ENCODE measurements at regions not wholly inside any gene's neighbourhood (a gene's known extent, or its start where the extent isn't known, plus 50 kb on each side); places are given as distances from the start of the nearest gene placed in this dataset.

DNA sequence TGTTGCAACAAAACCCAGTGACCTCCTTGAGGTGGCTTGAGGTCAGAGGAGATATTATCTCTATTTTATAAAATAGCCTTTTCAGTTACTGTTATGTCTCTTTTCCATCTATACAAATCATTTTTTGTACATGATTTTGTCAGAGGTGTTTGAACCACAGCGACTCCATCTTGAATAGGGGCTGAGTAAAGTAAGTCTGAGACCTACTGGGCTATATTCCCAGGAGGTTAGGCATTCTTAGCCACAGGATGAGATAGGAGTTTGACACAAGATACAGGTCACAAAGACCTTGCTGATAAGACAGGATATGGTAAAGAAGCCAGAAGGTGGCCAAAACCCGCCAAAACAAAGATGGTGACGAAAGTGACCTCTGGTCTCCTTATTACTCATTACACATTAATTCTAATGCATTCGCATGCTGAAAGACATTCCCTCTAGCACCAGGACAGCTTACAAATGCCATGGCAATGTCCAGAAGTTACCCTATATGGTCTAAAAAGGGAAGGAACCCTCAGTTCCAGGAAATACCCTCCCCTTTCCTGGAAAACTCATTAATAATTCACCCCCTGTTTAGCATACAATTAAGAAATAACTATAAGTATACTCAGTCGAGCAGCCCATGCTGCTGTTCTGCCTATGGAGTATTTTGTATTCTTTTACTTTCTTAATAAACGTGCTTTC, 283.9 kb upstream of the ISL1 start:
- TF ChIP-seq, protein P1, sequence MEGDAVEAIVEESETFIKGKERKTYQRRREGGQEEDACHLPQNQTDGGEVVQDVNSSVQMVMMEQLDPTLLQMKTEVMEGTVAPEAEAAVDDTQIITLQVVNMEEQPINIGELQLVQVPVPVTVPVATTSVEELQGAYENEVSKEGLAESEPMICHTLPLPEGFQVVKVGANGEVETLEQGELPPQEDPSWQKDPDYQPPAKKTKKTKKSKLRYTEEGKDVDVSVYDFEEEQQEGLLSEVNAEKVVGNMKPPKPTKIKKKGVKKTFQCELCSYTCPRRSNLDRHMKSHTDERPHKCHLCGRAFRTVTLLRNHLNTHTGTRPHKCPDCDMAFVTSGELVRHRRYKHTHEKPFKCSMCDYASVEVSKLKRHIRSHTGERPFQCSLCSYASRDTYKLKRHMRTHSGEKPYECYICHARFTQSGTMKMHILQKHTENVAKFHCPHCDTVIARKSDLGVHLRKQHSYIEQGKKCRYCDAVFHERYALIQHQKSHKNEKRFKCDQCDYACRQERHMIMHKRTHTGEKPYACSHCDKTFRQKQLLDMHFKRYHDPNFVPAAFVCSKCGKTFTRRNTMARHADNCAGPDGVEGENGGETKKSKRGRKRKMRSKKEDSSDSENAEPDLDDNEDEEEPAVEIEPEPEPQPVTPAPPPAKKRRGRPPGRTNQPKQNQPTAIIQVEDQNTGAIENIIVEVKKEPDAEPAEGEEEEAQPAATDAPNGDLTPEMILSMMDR (IDR thresholded peaks at IDR 0.05), result no peak
- Histone ChIP-seq H3K27ac (no peak overlapping the region), H3K4me3 (ENCODE audit: low read depth in 1 of 2, low read length in 1 of 2) (no peak overlapping the region), H3K27me3 (no peaks in the 10 kb centered on the region), H3K36me3 (no peaks in the 10 kb centered on the region), H3K9me3 (no peaks in the 10 kb centered on the region), H3K4me1 (ENCODE audit: control insufficient read depth in 1 of 2, insufficient read depth in 1 of 2, low read depth in 1 of 2, low read length in 1 of 2) (no peaks in the 10 kb centered on the region)

DNA sequence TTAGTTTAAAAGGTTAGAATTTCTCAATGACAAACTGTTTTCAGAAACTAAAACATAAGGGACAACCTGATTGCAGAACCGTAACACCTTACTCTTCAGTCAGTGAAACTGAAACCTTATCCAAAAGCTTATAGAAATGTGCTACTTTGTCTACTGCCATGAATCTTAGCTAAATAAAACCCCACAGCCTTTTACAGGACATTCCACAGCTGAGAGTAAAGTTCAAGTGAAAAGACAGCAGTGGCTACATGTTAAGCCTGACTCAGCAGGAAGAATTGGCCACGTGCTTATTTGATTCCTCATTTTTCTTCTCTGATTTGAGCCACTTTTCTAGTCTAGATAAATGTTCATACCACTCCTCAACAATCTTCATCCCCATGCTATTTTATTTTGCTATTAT, 278.7 kb upstream of the ISL1 start:
- TF ChIP-seq, protein P1 (IDR thresholded peaks at IDR 0.05), result no peak
- Histone ChIP-seq H3K9me3 (no peaks in the 10 kb centered on the region), H3K27ac (no peak overlapping the region), H3K4me3 (ENCODE audit: low read depth in 1 of 2, low read length in 1 of 2) (no peak overlapping the region), H3K36me3 (no peaks in the 10 kb centered on the region), H3K4me1 (ENCODE audit: control insufficient read depth in 1 of 2, insufficient read depth in 1 of 2, low read depth in 1 of 2, low read length in 1 of 2) (no peaks in the 10 kb centered on the region), H3K27me3 (no peaks in the 10 kb centered on the region)

DNA sequence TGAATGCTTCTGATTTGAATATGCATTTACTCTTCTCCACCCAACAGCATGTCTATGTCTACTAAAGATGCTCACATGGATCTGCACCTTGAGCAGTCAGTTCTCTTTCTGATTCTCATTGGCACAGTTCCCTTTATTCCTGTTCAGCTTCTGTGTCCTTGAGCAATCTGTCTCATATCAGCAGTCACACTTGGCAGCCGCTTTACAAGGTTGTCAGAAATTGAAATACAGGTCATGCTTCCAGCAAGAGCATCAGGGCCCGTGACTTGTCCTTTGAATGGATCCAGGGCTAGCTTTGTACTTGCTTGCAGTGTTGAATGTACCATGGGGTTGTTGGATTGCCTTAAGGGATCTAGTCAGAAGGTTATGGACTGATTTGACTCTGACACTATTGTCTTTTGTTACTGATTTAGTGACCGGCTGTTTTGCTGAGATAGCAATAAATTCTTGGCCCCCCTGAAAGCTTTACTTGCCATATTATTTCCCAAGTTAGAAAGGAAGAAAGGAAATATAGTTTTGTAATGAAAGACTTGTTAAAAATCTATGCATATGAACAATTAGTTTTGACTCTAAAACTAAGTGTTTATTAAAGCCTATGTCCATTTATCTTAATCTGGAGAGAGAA, 273.4 kb upstream of the ISL1 start:
- H3K36me3 ChIP-seq, result no peaks in the 10 kb centered on the region
- H3K27me3 ChIP-seq, result no peaks in the 10 kb centered on the region
- no peaks in the 10 kb centered on the region for H3K4me1 ChIP-seq (ENCODE audit: control insufficient read depth in 1 of 2, insufficient read depth in 1 of 2, low read depth in 1 of 2, low read length in 1 of 2)
- no peaks in the 10 kb centered on the region for H3K9me3 ChIP-seq
- TF ChIP-seq, protein P1 (IDR thresholded peaks at IDR 0.05), result no peak
- no peak overlapping the region for H3K4me3 ChIP-seq (ENCODE audit: low read depth in 1 of 2, low read length in 1 of 2)
- no peak overlapping the region for H3K27ac ChIP-seq

DNA sequence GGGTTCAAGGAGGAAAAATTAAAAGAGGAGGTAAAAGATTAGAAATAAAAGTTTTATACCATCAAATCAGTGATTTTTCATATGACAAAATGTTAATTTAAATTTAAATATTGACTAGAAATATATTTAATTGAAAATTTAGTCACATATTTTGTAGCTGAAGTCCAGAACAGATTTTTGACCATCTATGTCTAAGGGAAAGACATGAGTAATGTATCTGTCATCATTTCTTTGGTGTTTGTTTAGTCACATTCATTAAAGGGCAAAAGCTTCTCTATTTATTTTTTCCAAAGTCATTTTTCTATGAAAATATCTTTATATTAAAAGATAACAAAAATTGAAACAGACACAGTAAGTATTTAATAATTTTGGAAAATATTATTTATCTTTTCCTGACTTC, 252.0 kb upstream of the ISL1 start:
- Histone ChIP-seq H3K27ac (no peak overlapping the region), H3K36me3 (no peaks in the 10 kb centered on the region), H3K27me3 (no peaks in the 10 kb centered on the region), H3K4me1 (ENCODE audit: control insufficient read depth in 1 of 2, insufficient read depth in 1 of 2, low read depth in 1 of 2, low read length in 1 of 2) (no peaks in the 10 kb centered on the region), H3K4me3 (ENCODE audit: low read depth in 1 of 2, low read length in 1 of 2) (no peak overlapping the region), H3K9me3 (no peaks in the 10 kb centered on the region)
- TF ChIP-seq, protein P1 (IDR thresholded peaks at IDR 0.05), result no peak

DNA sequence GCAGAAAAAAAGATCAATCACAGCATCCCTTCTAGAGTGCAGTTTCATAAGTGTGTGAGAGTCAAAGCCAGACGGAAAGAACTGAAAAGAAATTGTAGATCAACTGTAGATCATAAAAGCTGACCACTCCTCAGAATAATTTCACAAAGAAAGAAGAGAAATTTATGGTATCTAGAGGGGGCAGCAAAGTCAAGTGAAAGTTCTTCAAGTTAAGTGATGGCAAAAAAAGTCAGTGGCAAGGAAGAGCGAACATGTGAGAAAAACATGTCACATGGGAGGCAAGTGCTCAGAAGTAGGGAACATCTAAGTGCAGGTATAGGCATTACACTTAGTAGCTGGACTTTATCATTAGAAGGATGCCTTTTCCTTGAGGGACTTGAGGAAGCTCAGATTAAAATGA, 245.1 kb upstream of the ISL1 start:
- H3K4me3 ChIP-seq (ENCODE audit: low read depth in 1 of 2, low read length in 1 of 2), result no peak overlapping the region
- no peaks in the 10 kb centered on the region for H3K27me3 ChIP-seq
- no peak overlapping the region for H3K27ac ChIP-seq
- TF ChIP-seq, protein P1 (IDR thresholded peaks at IDR 0.05), result no peak
- H3K9me3 ChIP-seq, result no peaks in the 10 kb centered on the region
- H3K36me3 ChIP-seq, result no peaks in the 10 kb centered on the region
- H3K4me1 ChIP-seq (ENCODE audit: control insufficient read depth in 1 of 2, insufficient read depth in 1 of 2, low read depth in 1 of 2, low read length in 1 of 2), result no peaks in the 10 kb centered on the region
